Left kidney (tissue), 1 donor: ENCODE measurements at regions not wholly inside any gene's neighbourhood (a gene's known extent, or its start where the extent isn't known, plus 50 kb on each side); places are given as distances from the start of the nearest gene placed in this dataset.

Experiments used
- DNase-seq: peaks from one replicate; pipeline ENCODE4 v3.0.0-alpha.2; 2013

DNA sequence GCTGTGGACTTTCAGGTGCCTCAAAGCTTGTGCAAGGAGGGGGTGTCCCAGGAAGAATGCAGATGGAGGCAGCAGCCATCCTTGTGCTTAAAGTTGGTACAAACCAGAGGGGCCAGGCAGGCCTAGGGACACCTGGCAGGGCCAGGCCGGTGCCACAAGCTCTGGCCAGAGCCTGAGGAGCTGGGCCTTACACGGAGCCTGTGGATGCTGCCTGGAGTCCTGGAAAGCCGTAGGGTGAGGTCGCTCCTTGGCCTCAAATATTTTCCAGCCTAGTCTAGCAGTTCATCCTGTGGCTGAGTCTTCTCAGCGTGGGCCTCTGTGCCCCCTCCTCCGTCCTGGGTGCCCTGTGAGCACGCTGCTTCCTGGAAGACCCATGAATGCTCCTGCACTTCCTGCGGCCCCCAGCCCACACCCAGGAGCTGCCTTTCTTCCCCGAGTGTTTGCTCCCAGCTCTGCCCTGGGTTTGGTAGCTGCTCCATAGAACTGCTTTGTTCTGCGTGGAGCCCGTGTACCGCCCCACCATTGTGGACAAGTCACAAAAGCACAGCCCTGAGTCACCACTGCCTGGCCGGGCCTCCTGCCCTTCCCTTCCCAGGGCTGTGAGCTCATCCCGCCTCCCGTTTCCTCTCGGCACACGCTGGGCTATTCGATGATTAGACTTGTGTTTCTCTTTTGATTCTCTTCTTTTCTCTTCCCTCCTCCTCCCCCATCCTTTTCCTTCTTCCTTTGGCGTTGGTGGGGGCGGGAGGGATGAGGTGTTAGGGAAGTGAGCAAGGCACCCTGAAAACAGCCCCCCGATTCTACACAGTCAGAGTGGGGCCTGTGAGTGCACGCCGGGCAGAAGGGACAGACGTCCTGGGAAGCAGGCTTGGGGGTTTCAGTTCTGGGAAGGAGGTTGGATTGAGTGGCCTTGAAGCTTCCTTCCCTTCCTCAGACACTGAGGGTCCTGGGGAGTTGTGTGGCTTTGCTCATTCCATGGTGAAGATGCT, 73.2 kb upstream of the SHH start:
- DNase-seq, result no peak

DNA sequence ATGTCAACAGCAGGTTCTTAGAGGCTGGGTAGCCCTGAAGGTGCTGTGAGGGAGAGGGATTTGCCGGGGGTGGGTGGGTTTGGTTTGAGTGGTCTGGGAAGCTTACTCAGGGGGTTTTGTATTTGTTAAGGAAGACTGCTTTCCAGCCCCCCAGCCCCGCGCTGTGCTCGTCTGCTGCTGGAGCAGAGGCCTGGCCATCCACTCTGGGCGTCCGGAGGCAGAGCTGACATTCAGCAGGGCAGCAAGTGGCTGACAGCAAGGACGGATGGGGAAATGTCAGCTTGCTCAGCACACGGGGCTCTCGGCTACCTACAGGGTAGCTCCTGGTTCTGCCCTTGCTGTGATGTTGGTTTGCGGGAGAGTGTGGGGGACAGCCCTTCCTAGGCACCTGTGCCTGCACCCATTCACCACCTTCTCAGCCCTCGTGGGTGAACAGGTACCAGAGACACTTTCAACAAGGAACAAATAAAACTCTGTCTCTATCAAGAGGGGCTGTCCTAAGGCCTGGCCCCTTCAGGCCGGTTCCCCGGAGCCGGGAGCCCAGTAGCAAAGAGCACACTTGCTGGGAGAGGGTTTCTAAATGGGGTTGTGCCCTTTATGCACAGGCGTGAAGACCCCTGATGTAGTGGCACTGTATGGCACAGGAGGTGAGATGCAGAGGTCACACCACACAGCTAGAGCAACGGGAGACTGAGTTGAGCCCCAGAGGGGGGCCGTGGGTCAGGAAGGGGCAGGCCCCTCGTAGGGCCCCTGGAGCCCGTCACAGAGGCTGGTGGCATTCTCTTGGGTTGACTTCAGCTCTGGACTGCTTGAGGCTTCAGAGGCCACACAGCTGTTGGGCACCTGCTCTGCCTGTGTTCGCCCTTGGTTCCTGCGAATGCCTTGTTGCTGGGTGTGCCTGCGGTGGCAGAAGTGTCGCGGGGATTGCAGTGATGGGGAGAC, 72.2 kb upstream of the SHH start:
- DNase-seq, result no peak

DNA sequence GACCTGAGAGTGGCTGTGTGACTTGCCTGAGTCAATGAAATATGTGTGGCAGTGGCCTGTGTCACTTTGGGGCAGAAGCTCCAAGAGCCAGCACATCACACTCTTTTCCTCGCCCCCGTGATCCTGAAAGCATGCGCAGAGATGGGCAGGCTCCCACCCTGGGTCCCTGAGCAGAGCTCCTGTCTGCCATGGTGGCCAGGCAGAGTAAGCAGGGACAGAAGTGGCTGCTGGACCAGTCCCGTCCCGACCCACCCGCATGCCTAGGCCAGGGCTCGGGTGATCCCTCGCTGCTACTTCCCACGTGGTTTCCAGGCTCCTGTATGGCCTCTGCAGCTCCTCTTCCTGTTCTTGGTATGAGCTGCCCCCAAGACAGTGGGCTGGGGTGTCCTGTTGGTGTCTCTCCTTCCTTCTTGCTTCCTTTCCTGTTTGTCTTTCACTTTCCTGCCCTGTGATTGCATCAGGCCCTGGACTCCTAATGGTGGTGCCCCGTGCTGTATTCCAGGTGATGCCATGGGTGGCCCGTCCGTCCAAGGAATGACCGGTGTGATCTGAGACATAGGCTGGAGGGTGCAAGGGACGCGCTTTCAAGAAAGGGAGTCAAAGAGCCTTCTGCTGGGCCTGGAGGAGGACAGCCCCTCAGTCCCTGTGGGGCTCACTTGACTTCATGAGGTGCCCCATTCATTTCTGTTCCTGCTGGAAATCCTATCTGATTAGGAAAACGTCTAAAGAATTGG, 71.4 kb upstream of the SHH start:
- no peak for DNase-seq

- DNase-seq, result no peak
Observed at GRCh38 chr7:155882596-155882995, 70.3 kb upstream of the SHH start.

- no peak for DNase-seq
Observed at GRCh38 chr7:155881471-155882350, 69.4 kb upstream of the SHH start.

- DNase-seq, result no peak
Observed at GRCh38 chr7:155880721-155881120, 68.5 kb upstream of the SHH start.

- DNase-seq, result no peak
Observed at GRCh38 chr7:155879592-155879991, 67.3 kb upstream of the SHH start.

DNA sequence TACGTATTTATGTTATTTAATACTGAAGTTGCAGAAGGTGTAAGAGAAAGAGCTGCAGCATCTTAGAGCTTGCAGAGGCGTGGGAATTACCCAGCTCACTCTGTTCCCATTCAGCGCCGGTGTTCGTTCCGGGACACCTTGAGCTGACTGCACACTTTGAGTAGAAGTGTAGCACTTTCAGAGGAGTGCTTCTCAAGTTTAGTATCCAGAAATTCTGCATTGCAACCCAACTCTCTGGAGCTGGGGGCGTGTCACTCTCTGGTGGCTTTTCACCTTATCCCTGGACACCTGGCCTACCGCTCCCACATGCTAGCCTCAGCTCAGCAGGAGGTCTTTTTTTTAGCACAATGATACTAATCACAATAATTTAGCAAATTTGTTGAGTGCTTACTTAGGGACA, 66.4 kb upstream of the SHH start:
- no peak for DNase-seq

DNA sequence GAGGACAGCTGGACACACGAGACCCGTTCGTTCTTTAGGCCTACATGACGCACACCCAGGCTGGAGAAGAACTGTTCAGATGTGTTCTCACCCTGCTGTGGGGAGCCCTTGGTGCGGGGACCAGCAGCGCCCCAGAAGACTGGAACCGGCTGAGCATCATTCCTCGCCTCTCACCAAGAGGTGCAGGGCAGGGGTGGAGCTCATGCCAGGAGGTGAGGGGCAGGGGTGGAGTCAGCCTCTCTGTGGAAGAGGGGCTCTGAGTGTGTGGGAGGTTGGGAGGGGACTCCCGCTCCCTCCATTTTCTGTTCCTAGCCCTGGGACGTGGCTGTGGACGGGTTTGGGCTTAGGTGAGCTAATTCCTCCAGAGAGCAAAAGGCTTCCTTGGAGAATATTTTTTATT, 66.0 kb upstream of the SHH start:
- no peak for DNase-seq

GRCh38 chr7:155877167-155877566, 64.9 kb upstream of the SHH start:
- DNase-seq, result no peak

DNA sequence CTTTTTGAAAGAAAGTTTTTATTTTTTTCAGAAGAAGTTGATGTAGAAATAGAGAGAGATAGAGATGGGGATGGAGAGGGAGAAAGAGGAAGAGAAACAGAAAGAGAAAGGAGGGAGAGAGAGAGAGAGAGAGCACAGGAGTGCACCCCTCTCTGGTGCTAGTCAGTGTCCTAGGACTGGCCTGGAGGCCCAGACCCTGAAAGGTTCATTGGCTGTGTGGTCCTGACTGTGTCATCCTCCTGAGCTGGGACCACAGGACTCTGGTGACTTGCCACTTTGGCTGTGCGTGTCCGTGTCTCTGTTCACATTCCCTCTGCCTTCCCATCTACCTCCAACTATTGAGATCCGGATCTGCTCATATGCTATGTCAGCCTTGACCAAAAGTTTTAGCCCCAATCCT, 62.1 kb upstream of the SHH start:
- no peak for DNase-seq

DNA sequence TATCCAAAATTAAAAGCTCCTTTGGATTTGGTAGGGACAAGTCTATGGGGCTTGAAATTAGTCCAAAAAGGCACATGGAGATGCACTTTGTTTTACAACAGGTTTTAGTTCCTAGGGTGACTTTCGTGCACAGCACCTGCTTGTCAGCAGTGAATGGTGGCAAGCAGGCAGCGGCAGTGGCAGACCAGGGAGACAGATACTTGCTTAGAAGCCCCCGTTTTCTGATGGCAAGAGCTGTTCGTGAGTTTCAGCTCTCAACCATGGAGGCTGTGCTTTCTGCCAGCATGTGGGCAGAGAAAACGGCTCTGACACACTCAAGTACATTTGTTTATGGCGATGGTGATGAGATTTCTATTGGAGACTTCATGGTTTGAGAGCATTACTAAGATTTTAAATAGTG, 61.7 kb upstream of the SHH start:
- no peak for DNase-seq

GRCh38 chr7:155872678-155873369, 60.6 kb upstream of the SHH start:
- no peak for DNase-seq

DNA sequence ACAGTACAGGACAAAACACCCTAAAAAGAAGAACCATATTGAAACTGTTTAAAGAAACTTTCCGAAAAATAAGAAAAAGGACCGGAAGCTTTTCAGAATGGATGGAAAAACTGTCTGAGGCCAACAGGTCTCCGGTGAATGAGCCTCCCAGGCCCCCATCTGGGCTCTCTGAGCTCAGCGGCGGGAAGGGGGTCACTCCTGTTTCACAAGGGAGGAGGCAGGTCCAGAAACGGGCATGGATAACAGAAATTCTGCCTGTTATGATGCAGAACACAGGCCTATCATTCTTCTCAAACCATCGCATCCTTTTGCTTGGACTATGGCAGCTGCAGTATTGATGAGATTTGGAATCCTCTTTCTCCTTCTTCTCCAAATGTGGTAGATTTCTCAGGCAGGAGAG, 58.9 kb upstream of the SHH start:
- no peak for DNase-seq

- no peak for DNase-seq
Observed at GRCh38 chr7:155870334-155871180, 58.3 kb upstream of the SHH start.

- DNase-seq, result no peak
Observed at GRCh38 chr7:155869784-155870076, 57.5 kb upstream of the SHH start.

GRCh38 chr7:155868955-155869783, 56.9 kb upstream of the SHH start:
- no peak for DNase-seq

DNA sequence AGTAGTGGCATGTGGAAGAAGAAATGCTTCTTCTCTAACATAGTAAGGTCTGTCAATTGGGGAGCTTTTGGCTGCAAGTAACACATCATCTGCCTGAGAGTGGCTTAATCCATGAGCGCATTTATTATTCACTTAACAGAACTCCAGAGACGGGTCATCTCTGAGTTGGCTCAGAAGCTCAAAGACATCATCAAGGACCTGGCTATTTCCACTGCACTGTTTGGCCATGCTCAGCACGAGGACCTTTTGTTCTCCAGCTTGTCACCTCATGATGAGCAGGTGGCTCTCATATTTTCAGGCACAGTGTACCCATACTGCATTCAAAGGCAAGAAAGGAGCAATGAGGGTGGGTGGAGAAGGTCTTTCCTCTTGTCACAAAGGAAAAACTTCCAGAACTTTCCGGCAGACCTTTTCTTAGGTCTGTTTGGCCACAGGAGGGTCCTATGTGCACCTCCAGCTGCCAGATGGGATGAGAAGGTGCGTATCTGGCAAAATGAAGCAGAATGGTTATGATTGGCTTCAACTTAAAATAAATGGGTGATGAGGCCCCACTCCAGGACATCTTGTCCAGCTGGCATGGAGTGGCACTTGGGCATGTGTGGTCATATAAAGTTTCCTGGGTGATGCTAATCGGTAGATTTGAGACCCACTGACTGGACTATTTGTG, 55.6 kb upstream of the SHH start:
- DNase-seq, result no peak
